ENCODE measurements at regions not wholly inside any gene's neighbourhood (a gene's known extent, or its start where the extent isn't known, plus 50 kb on each side); places are given as distances from the start of the nearest gene placed in this dataset.

- TF ChIP-seq YY1 (IDR thresholded peaks at IDR 0.05; ENCODE audit: low read depth): no peak
- no peak for TF ChIP-seq EP300 (IDR thresholded peaks at IDR 0.05; ENCODE audit: borderline replicate concordance)
- no peak for TF ChIP-seq TCF12 (IDR thresholded peaks at IDR 0.05; ENCODE audit: low read depth)
- no peak for TF ChIP-seq CREB1 (IDR thresholded peaks at IDR 0.05; ENCODE audit: low read depth)
- no peak for TF ChIP-seq CEBPB (IDR thresholded peaks at IDR 0.05)
- no peak for TF ChIP-seq TAF1 (IDR thresholded peaks at IDR 0.05; ENCODE audit: low read depth)
- TF ChIP-seq ZBTB7A (IDR thresholded peaks at IDR 0.05; ENCODE audit: low read depth): no peak
- TF ChIP-seq, protein P1, sequence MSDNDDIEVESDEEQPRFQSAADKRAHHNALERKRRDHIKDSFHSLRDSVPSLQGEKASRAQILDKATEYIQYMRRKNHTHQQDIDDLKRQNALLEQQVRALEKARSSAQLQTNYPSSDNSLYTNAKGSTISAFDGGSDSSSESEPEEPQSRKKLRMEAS (IDR thresholded peaks at IDR 0.05): no peak
- TF ChIP-seq NFIC (IDR thresholded peaks at IDR 0.05): no peak
- TF ChIP-seq RAD21 (IDR thresholded peaks at IDR 0.05; ENCODE audit: low read depth): no peak
- no peak for TF ChIP-seq USF1 (IDR thresholded peaks at IDR 0.05)
- TF ChIP-seq EGR1 (IDR thresholded peaks at IDR 0.05): no peak
Observed at GRCh38 chr6:9710574-9710973, 704.3 kb downstream of the TFAP2A start.

All from Ishikawa (cell line).